ENCODE measurements at regions not wholly inside any gene's neighbourhood (a gene's known extent, or its start where the extent isn't known, plus 50 kb on each side); places are given as distances from the start of the nearest gene placed in this dataset.

DNA sequence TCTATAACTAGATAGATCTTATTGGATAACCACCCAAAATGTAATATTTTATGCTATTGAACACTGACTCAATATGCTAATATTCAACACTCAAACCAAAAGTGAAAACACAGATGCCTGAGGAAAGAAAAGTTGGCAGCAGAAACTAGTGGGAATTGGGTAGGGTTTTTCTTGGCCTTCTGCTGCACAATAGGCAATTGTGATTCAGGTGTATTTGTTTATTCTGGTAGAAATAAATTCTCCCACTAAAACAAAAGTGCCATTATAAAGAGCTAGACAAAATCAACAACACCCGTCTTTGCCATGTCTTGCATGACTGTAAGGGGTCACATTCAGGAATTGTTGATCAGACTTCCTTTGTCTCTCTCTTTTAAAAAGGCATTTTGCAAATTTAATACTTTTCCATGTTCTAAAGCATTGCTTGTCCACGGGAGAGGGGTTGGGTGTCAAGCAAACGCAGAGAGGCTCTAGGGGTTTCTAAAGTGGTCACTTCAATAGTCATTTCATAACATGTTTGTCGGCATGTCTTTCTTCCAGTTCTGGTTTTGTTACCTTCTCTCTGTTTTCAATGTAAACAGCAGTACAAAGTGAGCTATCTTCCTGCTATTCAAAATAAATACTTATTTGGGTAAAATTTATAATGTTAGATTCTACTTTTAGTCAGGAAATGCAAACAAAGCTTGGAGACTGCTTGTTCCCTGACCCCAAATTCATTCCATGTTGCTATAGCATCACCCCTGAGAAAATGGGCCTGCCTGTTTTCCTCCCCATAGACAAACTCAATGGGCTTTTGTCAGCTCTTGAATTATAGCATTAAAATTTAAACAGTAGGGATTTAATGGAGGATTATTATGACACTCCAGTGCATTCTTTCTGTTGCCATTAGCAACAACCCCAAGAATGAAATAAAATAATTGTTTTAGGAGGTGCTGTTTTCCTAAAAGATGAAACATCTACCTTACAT, 217.0 kb upstream of the CCN2 start:
- Histone ChIP-seq H4K20me1 (replicated peaks in 1 of 2; ENCODE audit: control insufficient read depth in 1 of 2, insufficient read depth in 2 of 2, low read length in 2 of 2) (no peaks in the 10 kb centered on the region), H3K9ac (replicated peaks in 1 of 4; ENCODE audit: extremely low read depth in 1 of 4, low read depth in 3 of 4, low read length in 3 of 4) (no peak overlapping the region), H3K14ac (ENCODE audit: insufficient read length) (no peak overlapping the region), H4K91ac (replicated peaks; ENCODE audit: insufficient read length, low read length) (no peak overlapping the region), H2AFZ (ENCODE audit: low read length) (no peak overlapping the region), H2BK15ac (ENCODE audit: low read length) (no peak overlapping the region), H3K27ac (ENCODE audit: low read depth, low read length) (no peak overlapping the region), H3K9me3 (ENCODE audit: insufficient read depth in 2 of 2, low read depth in 1 of 2, low read length in 1 of 2) (no peaks in the 10 kb centered on the region), H2BK12ac (ENCODE audit: low read depth, low read length) (no peak overlapping the region), H3K23ac (ENCODE audit: insufficient read length) (no peak overlapping the region), H3K4me1 (replicated peaks in 1 of 4; ENCODE audit: control insufficient read depth in 3 of 4, insufficient read depth in 4 of 4, low read length in 3 of 4) (no peaks in the 10 kb centered on the region), H3K36me3 (ENCODE audit: control insufficient read depth in 2 of 4, insufficient read depth in 4 of 4, low read length in 3 of 4) (no peaks in the 10 kb centered on the region), H3K4me3 (ENCODE audit: extremely low read depth in 1 of 4, insufficient read depth in 2 of 4, low read depth in 3 of 4, low read length in 4 of 4) (no peak overlapping the region), H3K4ac (replicated peaks; ENCODE audit: insufficient read length, low read depth, low read length) (no peak overlapping the region), H4K8ac (ENCODE audit: extremely low read depth, insufficient read depth, low read length) (no peak overlapping the region), H3K56ac (replicated peaks; ENCODE audit: insufficient read length, low read depth, low read length) (no peak overlapping the region), H3K27me3 (replicated peaks in 1 of 4; ENCODE audit: control insufficient read depth in 3 of 4, extremely low read depth in 1 of 4, insufficient read depth in 3 of 4, low read length in 3 of 4) (no peaks in the 10 kb centered on the region; a peak in 1 of 7 replicates), H2AK5ac (ENCODE audit: low read depth, low read length) (no peak overlapping the region), H4K5ac (ENCODE audit: insufficient read length, low read depth, low read length) (no peak overlapping the region), H3K18ac (ENCODE audit: extremely low read depth, low read length) (no peak overlapping the region), H2BK20ac (ENCODE audit: low read length) (no peak overlapping the region), H3K4me2 (ENCODE audit: insufficient read depth in 1 of 2, low read depth in 2 of 2, low read length in 2 of 2) (no peak overlapping the region), H2BK5ac (ENCODE audit: low read depth, low read length) (no peak overlapping the region), H3K23me2 (ENCODE audit: low read depth, low read length) (no peaks in the 10 kb centered on the region), H2BK120ac (replicated peaks; ENCODE audit: low read depth, low read length) (no peak overlapping the region), H3K79me2 (ENCODE audit: control insufficient read depth in 1 of 2, insufficient read depth in 2 of 2, low read length in 2 of 2) (no peaks in the 10 kb centered on the region), H3K79me1 (ENCODE audit: low read depth, low read length) (no peaks in the 10 kb centered on the region)
- no peak for FAIRE-seq
- POLR2A ChIA-PET (ENCODE audit: partially characterized antibody) = interaction anchor here (2.1 kb wide), 1 partner anchor 218 kb away, joined by 8 read pairs; no protein-coding TSS in a partner anchor
- CTCF ChIA-PET (ENCODE audit: partially characterized antibody) = interaction anchor here (1.3 to 1.5 kb wide), 2 partner anchors 253 to 258 kb away, joined by 3 read pairs; no protein-coding TSS in a partner anchor
- WGBS, 2 experiments (ENCODE audit: extremely low coverage in 1 of 2, insufficient coverage in 1 of 2, insufficient read length in 1 of 2, insufficient replicate concordance in 2 of 2, low coverage in 1 of 2, low lambda C conversion rate in 2 of 2, missing lambda C conversion rate in 1 of 2) = 63% methylated on average over 4 of the region's 4 CpGs; no CpG with 5 or more reads in 1 of the 2 experiments
- DNase-seq (ENCODE audit: low read depth in 1 of 2, low spot score in 2 of 2) = no peak
- TF ChIP-seq SP1 (IDR thresholded peaks at IDR 0.05; ENCODE audit: low read depth, low read length) (no peak), HDAC2 (IDR thresholded peaks at IDR 0.05; ENCODE audit: borderline replicate concordance in 1 of 2, low read depth in 2 of 2, low read length in 2 of 2) (no peak), ZNF274 (IDR thresholded peaks at IDR 0.05; ENCODE audit: borderline replicate concordance, extremely low read depth, low read length) (no peak), SP2 (IDR thresholded peaks at IDR 0.05; ENCODE audit: low read length) (no peak), GTF2F1 (IDR thresholded peaks at IDR 0.05; ENCODE audit: borderline replicate concordance, low read depth, low read length) (no peak), SAP30 (IDR thresholded peaks at IDR 0.05; ENCODE audit: insufficient read depth, insufficient replicate concordance, low read length) (no peak), MAFK (IDR thresholded peaks at IDR 0.05; ENCODE audit: low read depth, low read length) (no peak), BACH1 (IDR thresholded peaks at IDR 0.05; ENCODE audit: low read length) (no peak)
- TF ChIP-seq, protein P1, sequence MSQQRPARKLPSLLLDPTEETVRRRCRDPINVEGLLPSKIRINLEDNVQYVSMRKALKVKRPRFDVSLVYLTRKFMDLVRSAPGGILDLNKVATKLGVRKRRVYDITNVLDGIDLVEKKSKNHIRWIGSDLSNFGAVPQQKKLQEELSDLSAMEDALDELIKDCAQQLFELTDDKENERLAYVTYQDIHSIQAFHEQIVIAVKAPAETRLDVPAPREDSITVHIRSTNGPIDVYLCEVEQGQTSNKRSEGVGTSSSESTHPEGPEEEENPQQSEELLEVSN (IDR thresholded peaks at IDR 0.05) = no peak
- TF ChIP-seq, protein P2, sequence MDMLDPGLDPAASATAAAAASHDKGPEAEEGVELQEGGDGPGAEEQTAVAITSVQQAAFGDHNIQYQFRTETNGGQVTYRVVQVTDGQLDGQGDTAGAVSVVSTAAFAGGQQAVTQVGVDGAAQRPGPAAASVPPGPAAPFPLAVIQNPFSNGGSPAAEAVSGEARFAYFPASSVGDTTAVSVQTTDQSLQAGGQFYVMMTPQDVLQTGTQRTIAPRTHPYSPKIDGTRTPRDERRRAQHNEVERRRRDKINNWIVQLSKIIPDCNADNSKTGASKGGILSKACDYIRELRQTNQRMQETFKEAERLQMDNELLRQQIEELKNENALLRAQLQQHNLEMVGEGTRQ (IDR thresholded peaks at IDR 0.05; ENCODE audit: low read length) = no peak

Measured in H1 (cell line).